ENCODE measurements at regions not wholly inside any gene's neighbourhood (a gene's known extent, or its start where the extent isn't known, plus 50 kb on each side); places are given as distances from the start of the nearest gene placed in this dataset.
"Not testable (repeated sequence)": the region's sequence is repeated elsewhere in the genome, so short reads cannot be mapped to it uniquely, and the experiment has no call there.

DNA sequence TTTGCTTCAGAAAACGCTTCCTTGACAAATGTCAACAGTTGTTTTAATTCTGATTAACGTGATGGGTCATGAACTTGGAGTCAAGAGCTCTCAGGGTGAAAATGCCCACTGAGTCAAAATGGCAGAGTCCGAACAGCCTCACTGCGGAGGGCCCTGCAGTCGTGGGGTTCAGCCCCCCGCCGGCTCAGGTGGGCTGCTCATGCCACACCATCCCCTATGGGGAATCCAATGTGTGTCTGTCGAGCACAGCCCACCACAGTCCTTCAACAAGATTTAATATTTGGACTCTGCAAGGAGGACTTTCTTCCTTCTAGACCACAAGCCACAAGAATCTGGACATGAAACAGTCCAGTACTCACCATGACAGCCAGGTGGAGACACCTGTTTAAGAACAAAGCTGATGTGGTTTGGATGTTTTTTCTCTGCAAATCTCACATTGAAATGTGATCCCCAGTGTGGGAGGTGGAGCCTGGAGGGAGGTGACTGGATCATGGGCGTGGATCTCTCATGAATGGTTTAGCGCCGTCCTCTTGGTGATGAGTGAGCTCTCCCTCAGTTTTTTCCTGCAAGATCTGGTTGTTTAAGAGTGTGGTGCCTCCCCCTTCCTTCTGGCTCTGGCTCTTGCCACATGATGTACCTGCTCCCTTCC is 201.0 kb downstream of the NDUFA10 start:
- FAIRE-seq (no peak), DNase-seq (ENCODE audit: extremely low spot score, insufficient read length, low read depth) (no peak)

- FAIRE-seq = no peak
- DNase-seq (ENCODE audit: extremely low spot score, insufficient read length, low read depth) = no peak
These were observed 202.9 kb downstream of the NDUFA10 start for GRCh38 chr2:239822146-239822831.

DNA sequence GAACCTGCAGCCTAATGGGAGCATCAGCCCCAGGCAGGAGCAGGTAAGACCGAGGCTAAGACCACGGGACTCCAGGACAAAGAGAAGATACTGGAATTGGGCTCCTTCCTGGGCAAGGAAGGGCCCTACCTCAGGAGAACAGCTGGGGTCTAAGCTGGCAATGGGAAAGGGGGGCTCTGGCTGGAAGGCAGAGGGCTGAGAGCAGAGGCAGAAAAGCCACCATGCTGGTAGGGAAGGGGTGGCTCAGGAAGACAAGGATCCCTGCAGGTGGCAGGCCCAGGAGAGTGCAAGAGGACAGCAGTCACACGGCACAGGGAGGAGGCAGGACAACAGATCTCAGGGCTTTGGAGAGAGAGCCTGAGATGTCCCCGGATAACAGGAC is 203.5 kb downstream of the NDUFA10 start:
- DNase-seq (ENCODE audit: extremely low spot score, insufficient read length, low read depth) (no peak), FAIRE-seq (no peak)

- DNase-seq (ENCODE audit: extremely low spot score, insufficient read length, low read depth) (no peak), FAIRE-seq (no peak)
These were observed 204.1 kb downstream of the NDUFA10 start for GRCh38 chr2:239820836-239821693.

DNA sequence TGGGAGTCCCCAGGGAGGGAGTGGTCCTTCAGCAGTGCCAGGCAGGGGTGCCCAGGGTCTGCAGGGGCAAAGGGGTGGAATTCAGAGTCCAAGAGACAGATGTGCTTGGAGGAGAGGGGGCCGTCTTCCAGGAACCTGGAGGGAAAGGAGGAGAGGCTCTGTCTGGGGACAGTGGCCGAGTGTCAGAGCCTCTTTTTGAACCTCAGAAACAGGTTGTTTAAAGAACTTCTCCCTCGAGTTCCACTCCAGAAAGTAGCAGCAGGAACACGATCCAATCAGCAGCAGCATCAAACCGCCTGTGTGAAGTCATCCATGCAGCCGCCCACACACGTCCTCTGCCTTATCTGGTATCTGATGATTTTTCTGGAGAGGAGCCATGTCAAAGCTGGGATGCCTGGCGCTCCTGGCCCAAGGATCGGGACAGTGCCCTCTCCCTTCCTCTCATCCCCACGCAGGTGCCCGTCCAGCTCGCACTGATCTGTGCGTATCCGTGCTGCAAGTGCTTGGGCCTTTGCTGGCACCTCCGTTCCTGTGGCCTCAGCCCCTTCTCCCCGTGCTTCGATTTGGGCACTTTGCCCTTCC is 205.1 kb downstream of the NDUFA10 start:
- no peak for DNase-seq (ENCODE audit: extremely low spot score, insufficient read length, low read depth)
- no peak for FAIRE-seq

DNA sequence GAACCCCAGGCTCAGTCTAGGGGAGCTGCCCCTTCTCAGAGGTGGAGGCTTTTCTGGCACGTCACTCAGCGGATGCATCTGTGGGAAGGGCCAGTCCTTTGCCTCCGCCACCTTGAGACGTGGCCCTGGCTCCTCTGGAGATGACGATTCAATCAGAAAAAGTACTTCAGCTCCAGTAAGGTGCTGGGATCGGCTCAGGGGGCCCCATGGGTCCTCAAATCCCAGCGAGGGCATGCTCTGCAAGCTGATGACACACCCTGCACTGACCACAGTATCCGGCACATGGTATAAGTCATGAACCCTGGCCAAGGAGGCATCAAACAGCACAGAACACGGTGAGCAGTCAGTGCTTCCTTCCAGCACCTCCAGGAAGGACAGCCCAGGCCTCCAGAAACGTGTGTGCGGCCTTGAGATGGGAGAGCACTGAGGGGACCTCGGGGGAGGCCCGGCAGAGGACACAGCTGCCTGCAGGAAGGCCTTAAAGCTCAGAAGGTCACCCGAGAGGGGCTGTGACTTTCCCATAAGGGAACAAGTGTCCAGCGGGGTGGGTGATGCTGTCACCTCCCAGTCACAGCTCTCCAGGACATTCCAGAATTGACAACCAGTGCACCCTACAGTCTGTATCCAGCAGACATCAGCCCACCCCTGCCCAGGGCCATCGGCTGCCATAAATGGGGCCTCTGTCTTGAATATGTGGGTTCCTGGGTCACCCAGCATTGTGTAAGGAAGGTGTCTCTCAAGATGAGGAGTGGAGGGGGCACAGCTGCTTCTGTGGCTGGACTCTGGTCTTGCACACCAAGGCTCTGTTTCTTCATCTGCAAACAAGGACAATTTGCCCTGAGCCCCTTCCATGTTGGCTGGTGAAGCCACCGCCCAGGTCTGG is 205.8 kb downstream of the NDUFA10 start:
- no peak for FAIRE-seq
- DNase-seq (ENCODE audit: extremely low spot score, insufficient read length, low read depth) = no peak

DNA sequence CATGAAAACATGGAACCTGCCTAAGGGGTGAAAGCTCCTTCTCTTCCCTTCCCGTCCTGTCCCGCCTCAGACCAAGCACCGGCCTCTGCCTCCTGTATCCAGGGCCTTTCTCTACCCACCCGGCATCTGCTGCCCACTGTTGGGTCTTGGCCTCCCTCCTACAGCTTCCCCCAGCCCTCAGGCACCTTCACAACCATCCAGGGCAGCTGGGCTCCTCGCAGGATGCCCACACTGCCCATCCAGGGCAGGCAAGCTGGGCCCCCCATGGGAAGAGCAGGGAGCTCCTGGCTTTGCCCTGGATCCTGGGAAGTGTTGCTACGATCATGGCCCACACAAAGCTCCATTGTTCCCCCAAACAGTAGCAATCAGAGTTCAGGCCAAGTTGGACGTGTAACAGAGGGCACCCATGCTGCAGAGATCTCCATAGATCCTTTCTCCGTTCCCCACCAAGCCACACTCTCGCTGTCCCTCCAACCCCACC is 206.6 kb downstream of the NDUFA10 start:
- DNase-seq (ENCODE audit: extremely low spot score, insufficient read length, low read depth) = no peak
- no peak for FAIRE-seq

DNA sequence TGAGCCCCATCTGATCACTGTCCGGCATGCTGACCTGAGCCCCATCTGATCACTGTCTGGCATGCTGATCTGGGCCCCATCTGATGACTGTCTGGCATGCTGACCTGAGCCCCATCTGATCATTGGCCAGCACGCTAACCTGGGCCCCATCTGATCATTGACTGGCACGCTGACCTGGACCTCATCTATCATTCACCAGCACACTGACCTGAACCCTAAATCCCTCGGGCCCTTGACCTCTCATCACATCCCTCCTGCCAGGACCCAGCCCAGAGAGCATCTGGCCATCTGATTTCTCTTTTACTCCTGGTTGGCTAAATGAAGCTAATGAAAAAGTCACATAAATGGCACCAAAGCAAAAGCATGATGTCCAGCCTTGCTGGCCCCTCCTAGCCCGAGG is 207.1 kb downstream of the NDUFA10 start:
- FAIRE-seq = no peak

GRCh38 chr2:239817468-239818031 is 207.6 kb downstream of the NDUFA10 start:
- DNase-seq (ENCODE audit: extremely low spot score, insufficient read length, low read depth); FAIRE-seq: not testable (repeated sequence)

More for the DNA sequence above, 207.1 kb downstream of the NDUFA10 start:
- no peak for DNase-seq (ENCODE audit: extremely low spot score, insufficient read length, low read depth)

- no peak for DNase-seq (ENCODE audit: extremely low spot score, insufficient read length, low read depth)
- FAIRE-seq = no peak
These were observed 208.3 kb downstream of the NDUFA10 start for GRCh38 chr2:239816576-239817467.

DNA sequence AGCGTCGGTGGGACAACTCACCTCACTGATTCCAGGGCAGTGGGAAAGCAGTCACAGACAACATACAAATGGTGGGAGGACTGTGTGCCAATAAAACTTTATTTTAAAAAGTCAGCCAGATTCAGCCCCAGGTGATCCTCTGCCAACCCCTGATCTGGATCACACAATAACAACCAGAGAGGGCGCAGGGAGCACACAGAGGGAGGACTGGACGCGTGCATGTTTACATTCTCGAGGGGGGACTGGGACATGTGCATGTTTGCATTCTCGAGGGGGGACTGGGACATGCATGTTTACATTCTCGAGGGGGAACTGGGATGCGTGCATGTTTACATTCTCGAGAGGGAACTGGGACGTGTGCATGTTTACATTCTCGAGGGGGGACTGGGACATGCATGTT is 209.5 kb downstream of the NDUFA10 start:
- DNase-seq (ENCODE audit: extremely low spot score, insufficient read length, low read depth) (no peak), FAIRE-seq (no peak)

GRCh38 chr2:239814861-239815601 is 210.1 kb downstream of the NDUFA10 start:
- FAIRE-seq (no peak), DNase-seq (ENCODE audit: extremely low spot score, insufficient read length, low read depth) (no peak)

GRCh38 chr2:239814116-239814860 is 210.9 kb downstream of the NDUFA10 start:
- FAIRE-seq (no peak), DNase-seq (ENCODE audit: extremely low spot score, insufficient read length, low read depth) (no peak)

GRCh38 chr2:239813261-239814115 is 211.7 kb downstream of the NDUFA10 start:
- no peak for FAIRE-seq
- DNase-seq (ENCODE audit: extremely low spot score, insufficient read length, low read depth) = no peak

- FAIRE-seq (no peak), DNase-seq (ENCODE audit: extremely low spot score, insufficient read length, low read depth) (no peak)
These were observed 213.2 kb downstream of the NDUFA10 start for GRCh38 chr2:239811806-239812560.
